Fibroblast of upper back skin (primary cell): ENCODE measurements at regions not wholly inside any gene's neighbourhood (a gene's known extent, or its start where the extent isn't known, plus 50 kb on each side); places are given as distances from the start of the nearest gene placed in this dataset.

Experiments
- DNase-seq: peaks from one replicate; pipeline ENCODE4 v3.0.0-alpha.2; 2013

DNA sequence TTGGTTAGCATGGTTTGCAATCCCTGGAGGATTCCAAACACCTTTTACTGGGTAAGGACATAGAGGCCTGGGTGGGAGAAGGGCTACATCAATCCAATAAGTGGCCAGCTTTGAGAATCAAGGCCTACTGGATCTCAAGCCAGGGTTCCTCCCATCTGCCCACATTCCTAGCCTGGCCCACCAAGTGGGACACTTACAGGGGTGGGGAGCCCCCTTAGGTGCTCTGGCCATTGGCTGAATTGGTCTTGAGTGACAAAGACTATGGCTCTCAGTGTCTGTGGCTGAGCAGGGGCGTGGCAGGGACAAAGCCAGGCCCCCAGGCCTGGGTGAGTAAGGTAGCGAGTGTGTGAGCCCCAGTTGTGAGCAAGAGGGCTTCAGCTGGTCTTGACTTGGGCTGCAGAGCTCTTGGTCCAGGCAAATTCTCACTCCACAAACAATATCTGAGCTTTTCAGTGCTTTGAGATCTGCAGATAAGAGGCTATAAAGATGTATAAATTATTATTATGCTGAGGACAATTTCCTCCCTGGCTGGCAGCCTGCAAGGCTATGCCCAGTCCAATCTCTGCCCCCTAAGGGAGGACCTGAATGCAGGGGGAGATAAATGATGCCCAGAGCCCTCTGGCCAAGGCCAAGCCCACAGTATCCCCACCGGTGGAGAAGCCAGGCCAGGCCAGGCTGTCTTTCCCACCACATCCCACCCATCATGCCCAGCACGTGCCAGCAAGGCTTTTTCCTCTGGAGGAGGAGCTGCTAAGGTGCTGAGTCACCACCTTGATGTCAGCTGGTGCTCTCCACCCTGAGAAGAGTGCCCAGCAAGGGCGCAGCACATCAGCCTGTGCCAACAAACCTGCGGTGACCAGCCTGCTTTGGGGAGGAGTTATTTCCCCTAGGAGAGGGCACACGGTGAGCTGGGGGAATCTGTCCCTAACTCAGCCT is 80.7 kb upstream of the DUSP5 start:
- DNase-seq, result no peak

DNA sequence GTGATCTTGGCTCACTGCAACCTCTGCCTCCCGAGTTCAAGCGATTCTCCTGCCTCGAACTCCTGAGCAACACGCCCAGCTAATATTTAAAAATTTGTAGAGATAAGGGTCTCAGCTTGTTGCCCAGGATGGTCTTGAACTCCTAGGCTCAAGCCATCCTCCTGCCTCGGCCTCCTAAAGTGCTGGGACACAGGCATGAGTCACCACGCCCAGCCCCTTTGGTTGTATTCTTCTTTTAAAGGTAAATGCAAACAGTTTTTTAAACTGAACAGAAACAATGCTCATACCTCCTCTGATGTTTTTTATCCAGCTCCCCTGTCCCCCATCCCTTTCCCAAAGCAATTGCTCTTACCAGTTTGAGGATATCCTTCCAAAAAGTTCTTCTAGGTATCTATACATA is 79.5 kb upstream of the DUSP5 start:
- no peak for DNase-seq

DNA sequence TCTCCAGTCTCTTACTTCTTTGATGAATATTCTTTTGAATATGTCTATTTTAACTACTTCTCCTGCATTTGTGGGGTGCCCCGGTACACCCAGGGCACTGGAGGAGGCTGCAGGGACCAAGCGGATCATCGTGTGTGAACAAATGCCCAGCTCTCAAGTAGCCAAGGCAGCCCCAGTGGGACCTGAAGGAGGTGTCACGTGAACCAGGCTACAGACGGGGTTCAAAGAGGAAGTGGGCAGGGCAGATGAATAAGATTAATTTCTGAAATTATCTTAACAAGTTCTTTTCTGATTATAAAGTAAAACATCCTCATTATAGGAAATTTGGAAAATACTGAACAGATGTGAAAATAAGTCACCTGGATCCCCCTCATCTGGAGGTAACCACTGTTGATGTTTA is 78.4 kb upstream of the DUSP5 start:
- DNase-seq, result no peak

DNA sequence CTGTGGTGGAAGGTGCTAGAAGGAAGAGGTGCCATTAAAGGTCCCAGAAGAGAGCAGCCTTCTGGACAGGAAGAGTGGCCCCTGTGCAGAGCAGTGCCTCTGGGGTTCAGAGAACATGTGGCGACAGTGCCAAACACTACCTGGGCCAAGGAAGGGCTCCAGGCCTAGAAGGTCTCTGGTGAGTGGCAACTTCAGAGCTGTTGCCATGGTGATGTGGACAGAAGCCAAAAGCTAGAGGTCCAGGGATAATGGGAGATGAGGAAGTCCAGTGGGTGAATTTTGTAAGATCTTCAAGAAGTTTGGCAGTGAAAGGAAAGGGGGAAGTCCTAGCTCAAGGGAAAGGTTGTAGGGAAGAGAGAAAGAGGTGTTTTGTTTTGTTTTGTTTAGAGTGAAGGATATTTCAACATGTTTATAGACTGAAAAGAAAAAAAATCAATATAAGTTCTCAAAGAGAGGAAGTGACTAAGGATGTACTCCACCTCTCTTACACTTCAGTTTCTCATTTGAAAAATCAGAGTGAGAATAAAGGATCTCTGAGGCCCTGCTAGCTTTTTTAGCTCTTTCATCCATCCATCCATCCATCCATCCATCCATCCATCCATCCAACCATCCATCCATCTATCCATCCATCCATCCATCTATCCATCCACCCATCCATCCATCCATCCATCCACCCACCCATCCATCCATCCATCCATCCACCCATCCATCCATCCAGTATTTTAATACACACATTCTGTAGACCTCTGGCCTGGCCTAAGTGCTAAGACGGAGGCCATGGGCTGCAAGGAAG is 77.1 kb upstream of the DUSP5 start:
- no peak for DNase-seq

DNA sequence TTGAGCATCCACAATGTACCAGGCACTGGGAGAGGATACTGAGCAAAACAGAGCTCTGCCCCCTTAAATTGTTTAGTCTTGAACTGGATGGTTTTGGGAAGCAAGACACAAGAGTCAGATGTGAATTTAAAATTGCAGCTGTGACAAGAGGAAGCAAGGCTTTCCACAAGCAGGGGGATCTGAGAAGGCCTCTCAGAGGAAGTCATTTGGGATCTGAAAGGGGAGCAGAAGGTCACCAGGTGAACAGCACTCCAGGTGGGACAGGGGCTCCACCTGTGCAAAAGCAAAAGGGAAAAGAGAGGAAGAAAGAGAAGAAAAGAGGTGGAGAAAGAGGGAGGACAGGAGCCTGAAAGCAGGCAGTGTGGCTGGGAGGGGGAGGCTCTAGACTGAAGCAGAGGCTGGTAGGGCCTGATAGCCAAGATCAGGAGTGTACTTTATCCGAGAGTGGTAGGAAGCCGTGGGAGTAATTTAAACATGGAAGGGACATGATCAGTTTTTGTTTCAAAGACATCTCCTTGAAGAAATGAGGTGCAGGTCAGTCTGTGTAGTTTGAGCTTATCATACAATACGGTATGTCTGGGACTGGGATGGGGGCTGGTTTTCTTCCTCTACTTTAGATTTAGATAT is 76.1 kb upstream of the DUSP5 start:
- DNase-seq, result no peak

DNA sequence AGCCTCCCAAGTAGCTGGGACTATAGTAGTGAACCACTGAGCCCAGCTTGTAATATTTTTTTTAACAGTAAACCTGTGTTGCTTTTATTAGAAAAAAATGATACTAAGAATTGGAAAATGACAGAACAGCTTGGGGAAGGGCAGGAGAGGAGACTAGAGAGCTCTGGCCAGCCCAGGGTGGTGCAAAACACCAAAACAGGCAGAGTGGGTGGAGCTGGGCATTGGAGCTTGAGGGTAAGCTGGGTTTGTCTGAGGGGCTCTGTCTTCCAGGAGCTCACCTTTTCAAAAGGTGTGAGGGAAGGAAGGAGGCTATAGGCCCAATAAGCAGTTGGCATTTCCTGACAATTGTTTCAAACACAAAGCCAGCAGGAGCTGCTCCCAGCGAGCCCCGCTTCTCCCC is 75.2 kb upstream of the DUSP5 start:
- no peak for DNase-seq

DNA sequence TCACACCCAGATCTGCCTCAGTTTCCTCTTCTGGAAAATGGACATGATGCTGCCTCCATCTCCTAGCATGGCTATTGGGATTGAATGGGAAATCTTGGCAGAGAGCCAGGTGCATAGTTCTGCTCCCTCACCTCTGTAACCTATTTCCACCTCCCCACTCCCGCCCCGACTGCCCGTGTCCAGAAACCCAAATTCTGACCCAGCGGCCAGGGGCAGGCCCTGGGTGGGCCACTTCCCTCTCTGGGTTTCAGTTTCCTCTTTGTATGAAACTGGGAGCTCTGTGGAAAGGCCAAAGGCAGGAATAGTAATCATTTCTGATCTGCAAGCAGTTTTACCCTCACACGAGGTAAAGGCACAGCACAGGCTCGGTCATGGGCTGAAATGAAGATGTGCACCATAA is 74.1 kb upstream of the DUSP5 start:
- DNase-seq, result no peak

DNA sequence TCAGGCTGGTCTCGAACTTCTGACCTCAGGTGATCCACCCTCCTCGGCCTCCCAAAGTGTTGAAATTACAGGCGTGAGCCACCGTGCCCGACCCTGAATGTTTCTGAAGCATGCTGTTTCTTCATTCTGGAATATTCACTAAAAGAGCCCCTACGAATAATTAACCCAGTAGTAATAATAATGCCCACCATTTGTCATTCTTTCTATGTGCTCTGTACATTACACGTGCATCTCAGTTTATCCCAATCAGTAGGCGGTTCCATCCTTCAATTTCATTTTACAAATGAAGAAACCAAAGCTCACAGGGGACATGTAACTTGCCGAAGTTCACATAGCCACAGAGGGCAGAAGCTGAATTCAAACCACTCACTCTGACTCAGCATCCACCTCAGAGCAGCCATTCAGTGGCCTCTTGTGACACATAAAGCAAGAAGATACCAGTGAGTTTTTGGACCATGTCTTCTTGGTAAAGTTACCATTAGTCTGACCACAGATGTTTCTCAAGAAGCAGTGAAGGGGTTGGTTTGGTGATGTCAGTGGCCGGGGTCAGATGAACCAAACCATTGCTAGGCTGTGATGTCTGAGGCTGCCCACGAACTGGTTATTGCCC is 71.9 kb upstream of the DUSP5 start:
- DNase-seq, result peak; percentile 93

DNA sequence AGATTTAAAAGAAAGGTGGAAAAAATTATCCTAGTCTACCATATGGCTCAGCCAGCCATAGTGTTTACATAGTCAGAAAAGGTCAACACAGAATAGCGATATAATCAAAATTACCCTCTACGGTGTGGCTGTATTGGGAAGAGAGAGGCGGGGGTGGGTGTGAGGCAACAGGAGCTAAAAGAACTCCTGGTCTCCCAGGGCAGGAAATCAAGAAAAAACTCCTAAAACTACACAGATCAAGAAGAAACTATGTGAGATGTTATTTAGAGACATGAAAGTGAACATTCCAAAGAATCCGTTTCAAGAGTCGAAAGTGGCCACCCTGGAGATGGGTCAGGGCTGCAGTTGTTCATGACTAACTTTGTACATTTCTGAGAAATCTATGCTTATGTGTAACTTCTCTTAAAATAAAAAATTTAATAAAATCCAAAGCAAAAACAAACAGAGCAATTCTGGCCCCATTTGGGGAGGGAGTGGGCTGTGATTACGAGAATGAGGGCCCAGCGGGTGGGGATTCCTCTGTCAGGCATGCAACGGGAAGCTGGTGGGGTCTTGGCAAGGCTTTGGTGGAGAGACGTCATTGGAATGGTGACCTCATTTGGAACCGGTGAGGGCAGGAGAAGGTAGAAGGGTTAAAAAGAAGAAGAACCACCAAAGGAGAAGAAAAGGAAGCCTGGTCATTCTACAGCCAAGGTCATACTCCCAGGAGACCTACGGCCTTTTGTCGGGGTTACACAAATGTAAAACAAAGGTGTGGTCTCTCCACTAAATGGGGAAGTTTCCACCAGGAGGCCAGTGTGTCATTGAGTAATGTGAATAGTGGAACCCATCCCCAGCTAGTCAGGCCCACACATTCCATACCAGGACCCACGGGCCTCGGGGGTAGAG is 71.2 kb upstream of the DUSP5 start:
- peak; percentile 93 for DNase-seq

DNA sequence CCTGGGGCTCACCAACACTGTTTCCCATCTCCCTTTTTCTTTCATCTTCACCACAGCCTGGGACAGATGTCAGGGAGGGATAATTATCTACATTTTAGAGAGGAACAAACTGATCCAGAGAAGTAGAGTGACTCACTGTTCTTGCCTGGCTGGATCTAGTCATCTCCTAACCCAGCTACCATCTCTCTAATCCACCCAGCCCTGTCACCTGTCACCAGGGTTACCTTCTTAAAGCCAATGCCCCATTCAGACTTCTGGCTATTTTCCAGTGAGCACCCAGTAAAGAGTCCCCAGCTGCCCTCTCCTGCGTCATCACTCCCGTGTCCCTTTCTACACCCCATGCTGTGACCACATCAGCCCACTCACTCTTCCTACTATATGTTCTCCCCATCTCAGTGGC is 68.4 kb upstream of the DUSP5 start:
- DNase-seq, result no peak

DNA sequence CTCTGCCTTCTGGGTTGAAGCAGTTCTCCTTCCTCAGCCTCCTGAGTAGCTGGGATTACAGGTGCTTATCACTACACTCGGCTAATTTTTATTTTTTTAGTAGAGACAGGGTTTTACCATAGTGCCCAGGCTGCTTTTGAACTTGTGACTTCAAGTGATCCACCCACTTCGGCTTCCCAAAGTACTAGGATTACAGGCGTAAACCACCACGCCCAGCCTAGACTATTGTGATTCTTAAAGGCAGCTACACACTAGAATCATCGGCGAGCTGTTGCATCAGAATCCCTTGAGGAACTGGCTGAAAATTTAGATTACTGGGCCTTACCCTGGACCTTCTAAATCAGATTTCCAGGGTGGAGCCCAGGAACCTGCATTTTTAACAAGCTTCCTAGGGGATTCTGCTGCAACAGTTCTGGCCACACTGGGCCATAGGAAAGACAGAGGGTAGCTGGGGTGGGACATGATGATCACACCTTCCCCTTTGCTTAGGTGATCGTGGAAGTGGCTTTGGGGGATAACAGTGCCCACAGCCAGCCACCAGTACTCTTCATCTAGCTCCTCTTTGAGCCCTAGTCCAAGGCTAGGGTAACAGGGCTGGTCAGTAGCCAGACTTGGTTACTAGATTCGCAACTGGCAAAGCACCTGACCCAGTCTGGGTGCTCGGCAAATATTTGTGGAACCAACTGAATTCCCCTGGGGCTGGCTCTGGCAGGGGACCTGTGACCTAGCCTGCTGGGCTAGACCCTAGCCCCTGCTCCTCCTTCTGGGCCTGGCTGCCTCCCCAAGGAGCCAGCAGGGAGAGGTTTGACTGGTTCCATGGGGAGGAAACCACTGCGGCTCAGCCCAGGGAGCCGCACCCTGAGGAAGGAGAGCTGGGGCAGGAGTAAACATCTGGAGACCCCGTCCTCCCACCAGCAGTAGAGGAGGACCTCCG is 67.1 kb upstream of the DUSP5 start:
- DNase-seq, result no peak

DNA sequence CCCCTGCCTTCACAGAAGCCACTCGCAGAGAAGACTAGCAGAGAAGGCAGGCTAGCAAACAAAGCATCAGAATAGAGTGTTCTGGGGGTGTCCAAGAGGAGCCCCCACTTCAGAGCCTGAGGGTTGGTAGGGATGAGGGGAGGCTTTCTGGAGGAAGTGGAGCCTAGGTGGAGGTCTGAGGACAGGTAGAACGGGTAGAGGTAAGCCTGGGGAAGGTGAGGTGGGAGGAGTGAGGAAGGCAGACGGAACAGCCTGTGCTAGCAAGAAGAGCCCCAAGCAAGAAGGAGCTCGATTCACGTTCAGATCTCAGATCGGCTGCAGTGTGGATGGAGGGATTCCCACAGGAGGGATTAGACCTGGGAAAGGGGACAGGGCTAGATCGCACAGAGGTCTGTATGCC is 66.0 kb upstream of the DUSP5 start:
- no peak for DNase-seq

DNA sequence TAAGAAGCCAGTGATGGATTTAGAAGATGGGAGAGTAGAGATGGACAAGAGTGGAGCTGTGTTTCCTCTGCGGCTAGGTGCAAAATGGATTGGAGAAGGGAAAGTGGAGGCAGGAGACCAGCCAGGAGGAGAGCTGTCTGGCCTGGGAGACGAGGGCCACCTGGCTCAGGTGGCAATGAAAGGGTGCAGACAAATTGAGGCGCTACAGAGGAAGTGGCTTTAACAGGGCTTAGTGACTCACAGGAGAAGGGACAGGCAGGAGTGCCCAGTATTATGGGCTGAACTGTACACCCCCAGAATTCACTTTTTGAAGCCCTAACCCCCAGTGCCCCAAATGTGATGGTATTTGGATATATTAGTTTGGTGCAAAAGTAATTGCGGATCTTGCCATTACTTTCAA is 65.6 kb upstream of the DUSP5 start:
- DNase-seq, result no peak

DNA sequence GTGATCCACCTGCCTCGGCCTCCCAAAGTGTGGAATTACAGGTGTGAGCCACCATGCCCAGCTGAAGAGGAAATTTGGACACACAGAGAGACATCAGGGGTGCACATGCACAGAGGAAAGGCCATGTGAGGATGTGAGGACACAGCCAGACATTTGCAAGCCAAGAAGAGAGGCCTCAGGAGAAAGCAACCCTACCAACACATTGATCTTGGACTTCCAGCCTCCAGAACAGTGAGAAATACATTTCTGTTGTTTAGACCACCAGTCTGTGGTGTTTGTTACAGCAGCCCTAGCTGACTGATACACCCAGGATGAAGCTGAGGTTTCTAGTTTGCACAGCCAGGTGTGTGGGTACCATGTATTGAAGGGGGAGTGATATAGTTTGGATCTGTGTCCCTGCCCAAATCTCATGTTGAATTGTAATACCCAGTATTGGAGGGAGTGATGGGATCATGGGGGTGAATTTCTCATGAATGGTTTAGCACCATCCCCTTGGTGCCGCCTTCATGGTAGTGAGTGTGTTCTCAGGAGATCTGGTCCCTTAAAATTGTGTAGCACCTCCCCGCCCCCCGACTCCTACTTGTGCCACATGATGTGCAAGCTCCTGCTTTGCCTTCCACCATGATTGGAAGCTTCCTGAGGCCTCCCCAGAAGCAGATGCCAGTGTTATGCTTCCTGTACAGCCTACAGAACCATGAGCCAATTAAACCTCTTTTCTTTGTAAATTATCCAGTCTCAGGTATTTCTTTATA is 64.7 kb upstream of the DUSP5 start:
- DNase-seq, result no peak

DNA sequence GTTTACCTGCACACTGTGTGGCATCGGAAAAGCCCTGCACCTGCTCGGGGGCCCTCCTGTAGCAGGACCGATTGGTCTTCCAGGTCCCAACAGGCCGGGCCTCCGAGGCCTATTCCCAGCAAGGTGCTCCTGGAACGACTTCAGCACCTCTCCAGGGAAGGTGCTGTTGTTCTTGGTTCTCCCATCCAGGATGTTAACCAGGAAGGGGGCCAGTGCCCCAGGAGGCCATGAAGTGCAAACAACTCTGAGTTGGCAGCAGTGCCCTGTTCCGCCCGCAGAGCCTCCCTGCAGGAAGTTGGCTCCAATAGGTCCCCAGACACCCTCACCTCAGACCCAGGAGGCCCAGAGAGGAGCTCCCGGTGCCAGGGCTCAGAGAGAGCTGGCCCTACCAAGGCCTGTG is 64.0 kb upstream of the DUSP5 start:
- no peak for DNase-seq

DNA sequence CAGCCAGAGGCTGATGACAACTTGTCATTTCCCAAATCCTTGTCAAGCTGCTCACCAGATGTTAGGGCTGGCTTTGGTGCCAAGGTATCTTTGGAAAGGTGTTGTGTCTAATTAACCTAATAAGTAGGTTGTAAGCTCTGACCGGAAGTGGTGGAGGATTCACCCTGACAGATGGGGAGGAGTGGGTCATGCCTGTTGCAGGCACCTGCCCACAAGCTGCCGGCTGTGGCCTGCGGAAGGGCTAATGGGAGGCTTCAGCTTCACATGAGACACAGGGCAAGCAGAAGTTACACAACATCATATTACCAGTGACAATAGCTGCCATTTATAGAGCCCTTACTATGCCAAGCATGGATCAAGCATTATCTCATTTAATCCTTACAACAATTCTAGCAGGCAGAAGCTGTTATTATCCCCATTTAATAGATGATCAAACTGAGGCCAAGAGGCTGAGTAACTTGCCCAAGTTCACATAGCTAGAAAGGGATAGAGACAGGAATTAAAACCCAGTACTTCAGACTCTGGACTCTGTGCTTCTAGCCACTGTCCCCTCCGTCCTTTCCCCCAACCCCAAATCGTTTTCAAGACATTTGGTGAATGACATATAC is 63.1 kb upstream of the DUSP5 start:
- DNase-seq, result no peak

DNA sequence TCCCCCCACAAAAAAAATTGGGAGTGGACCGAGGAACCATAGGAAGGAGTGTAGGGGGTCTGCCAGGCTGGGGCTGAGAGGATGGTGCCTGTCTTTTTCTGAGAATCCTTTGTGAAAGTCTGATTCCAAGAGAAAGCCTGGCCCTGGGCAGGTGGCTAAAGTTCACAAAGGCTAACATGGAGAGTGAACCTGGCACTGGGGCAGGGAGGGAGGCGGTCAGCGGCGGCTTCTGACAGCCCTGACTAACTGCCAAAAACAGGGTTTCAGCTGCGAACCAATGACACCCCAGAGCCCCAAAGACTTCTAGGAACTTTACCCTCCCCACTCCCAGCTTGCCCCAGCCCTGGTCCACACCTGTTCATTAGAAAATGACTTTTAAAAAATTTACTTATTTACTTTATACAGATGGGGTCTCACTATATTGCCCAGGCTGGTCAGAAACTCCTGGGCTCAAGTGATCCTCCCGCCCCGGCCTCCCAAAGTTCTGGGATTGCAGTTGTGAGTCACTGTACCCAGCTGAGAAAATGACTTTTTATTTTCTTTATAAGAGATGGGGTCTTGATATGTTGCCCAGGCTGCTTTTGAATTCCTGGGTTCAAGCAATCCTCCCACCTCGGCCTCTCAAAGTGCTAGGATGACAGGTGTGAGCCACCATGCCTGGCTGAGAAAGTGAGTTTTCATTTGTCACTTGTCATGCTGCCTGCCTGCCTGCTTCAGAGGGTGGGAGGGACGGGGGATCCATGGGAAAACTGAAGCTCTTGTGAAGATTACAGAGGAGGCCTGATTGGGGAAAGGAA is 61.0 kb upstream of the DUSP5 start:
- DNase-seq, result no peak

DNA sequence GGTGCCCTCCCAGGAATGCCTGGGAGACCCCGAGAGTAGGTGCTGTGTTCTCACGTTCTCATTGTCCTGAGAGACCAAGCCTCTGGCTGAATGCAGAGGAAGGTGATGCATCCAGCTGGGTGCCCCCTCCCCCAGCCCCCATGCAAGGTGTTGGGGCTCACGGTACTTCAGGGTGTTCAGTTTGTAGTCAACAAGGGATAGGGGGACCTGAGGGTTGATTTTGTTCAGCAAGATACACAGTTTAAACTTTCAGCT is 60.4 kb upstream of the DUSP5 start:
- no peak for DNase-seq

DNA sequence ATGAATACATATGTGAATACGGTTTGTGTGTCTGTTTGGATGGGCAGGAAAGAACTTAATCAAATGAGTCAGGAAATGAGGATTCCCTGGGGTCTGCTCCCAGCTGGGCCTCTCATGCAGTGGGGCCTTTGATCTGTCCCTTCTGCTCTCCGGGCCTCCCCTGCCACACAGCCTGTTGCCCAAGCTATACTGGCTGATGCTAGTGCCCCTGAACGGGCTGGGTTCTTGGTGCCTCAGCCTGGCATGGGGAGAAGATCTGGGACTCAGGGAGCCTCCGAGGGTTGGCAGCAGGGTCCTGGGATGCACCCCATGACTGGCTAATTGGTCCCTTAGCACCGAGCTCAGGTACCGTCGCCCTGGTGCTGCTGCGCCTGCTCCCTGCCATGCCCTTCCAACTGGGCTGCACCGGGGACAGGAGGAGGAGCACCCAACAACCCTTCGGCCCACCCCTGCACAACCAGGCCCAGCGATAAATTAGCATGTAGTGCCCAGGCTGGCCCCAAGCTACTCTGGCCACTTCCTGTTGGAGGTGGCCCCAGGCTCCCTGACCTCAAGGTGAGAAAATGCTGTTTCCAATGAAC is 59.9 kb upstream of the DUSP5 start:
- DNase-seq, result no peak
